ENCODE measurements at regions not wholly inside any gene's neighbourhood (a gene's known extent, or its start where the extent isn't known, plus 50 kb on each side); places are given as distances from the start of the nearest gene placed in this dataset.

- no peak for TF ChIP-seq IRF3 (IDR thresholded peaks at IDR 0.05; ENCODE audit: low read depth, low read length)
- TF ChIP-seq RFX5 (IDR thresholded peaks at IDR 0.05; ENCODE audit: low read length), result no peak
- peak; percentile 76 for TF ChIP-seq GATA2 (CRISPR knock-in tag; IDR thresholded peaks at IDR 0.05)
- no peak for TF ChIP-seq FOXJ3 (CRISPR knock-in tag; IDR thresholded peaks at IDR 0.05)
- TF ChIP-seq USF1 (IDR thresholded peaks at IDR 0.05; ENCODE audit: borderline replicate concordance, low read depth), result no peak
- TF ChIP-seq RCOR1 (IDR thresholded peaks at IDR 0.05; ENCODE audit: low read length), result no peak
- TF ChIP-seq FOXM1 (IDR thresholded peaks at IDR 0.05; ENCODE audit: low read depth), result no peak
- TF ChIP-seq MAX (IDR thresholded peaks at IDR 0.05; ENCODE audit: low read depth), result no peak
Measured at GRCh38 chr7:24201226-24201625, 82.8 kb upstream of the NPY start (continued).

- WGBS (ENCODE audit: low lambda C conversion rate), result 53% methylated on average over 2 of the region's 2 CpGs
- TF ChIP-seq GATA2 (CRISPR knock-in tag; IDR thresholded peaks at IDR 0.05) (no peak), MAX (IDR thresholded peaks at IDR 0.05; ENCODE audit: low read depth) (no peak), YY1 (IDR thresholded peaks at IDR 0.05; ENCODE audit: low read depth) (no peak), CHD2 (IDR thresholded peaks at IDR 0.05; ENCODE audit: low read length, partially characterized antibody) (no peak), ZBTB33 (IDR thresholded peaks at IDR 0.05; ENCODE audit: borderline replicate concordance, low read depth) (no peak), TAF1 (IDR thresholded peaks at IDR 0.05; ENCODE audit: borderline replicate concordance, low read depth, low read length) (no peak), RCOR1 (IDR thresholded peaks at IDR 0.05; ENCODE audit: low read length) (no peak), USF1 (IDR thresholded peaks at IDR 0.05; ENCODE audit: borderline replicate concordance, low read depth) (no peak), RAD21 (IDR thresholded peaks at IDR 0.05; ENCODE audit: low read length) (no peak), FOXJ3 (CRISPR knock-in tag; IDR thresholded peaks at IDR 0.05) (no peak), IRF3 (IDR thresholded peaks at IDR 0.05; ENCODE audit: low read depth, low read length) (no peak), REST (IDR thresholded peaks at IDR 0.05; ENCODE audit: low read depth, low read length) (no peak), ELF1 (IDR thresholded peaks at IDR 0.05) (no peak)
- CTCF ChIA-PET, result no interaction called here
Measured at GRCh38 chr7:24212073-24212472, 71.9 kb upstream of the NPY start.

More at GRCh38 chr7:24212073-24212472, 71.9 kb upstream of the NPY start:
- Histone ChIP-seq H3K9ac (no peak overlapping the region), H3K4me2 (no peak overlapping the region), H2AFZ (ENCODE audit: low read depth) (no peak overlapping the region), H3K4me1 (ENCODE audit: control insufficient read depth in 1 of 2, insufficient read depth in 2 of 2, low read depth in 1 of 2, low read length in 1 of 2) (peaks cover 0 to 33% of the 10 kb centered on the region in 2 experiments; a peak in 2 of 4 replicates), H3K9me3 (no peaks in the 10 kb centered on the region), H4K20me1 (ENCODE audit: insufficient read depth) (no peaks in the 10 kb centered on the region), H3K27ac (ENCODE audit: low read depth in 2 of 2, low read length in 1 of 2) (peak overlapping the region in 1 of 2 experiments; percentile 6; a peak in 1 of 4 replicates), H3K4me3 (ENCODE audit: low read depth in 2 of 2, low read length in 1 of 2) (no peak overlapping the region), H3F3A (replicated peaks; ENCODE audit: insufficient read depth) (peaks cover 6% of the 10 kb centered on the region), H3K79me2 (ENCODE audit: insufficient read depth) (no peaks in the 10 kb centered on the region), H3K36me3 (replicated peaks in 1 of 2; ENCODE audit: control insufficient read depth in 1 of 2, insufficient read depth in 2 of 2, low read length in 1 of 2) (no peaks in the 10 kb centered on the region), H3K27me3 (ENCODE audit: insufficient read depth) (no peaks in the 10 kb centered on the region), H3K9me2 (no peaks in the 10 kb centered on the region)
- POLR2A ChIA-PET, result no interaction called here
- DNase-seq, result no peak

Data from SK-N-SH (cell line).